Lower leg skin (tissue), 3 donors: ENCODE measurements at regions not wholly inside any gene's neighbourhood (a gene's known extent, or its start where the extent isn't known, plus 50 kb on each side); places are given as distances from the start of the nearest gene placed in this dataset.

Source experiments
- CTCF ChIP-seq, 3 donors: fragments of 450-650 bp; IDR thresholded peaks; one replicate each; pipeline ENCODE4 v1.5.1; 2016; ENCODE audit warnings: antibody characterized with exemption in 3 of 3, mild to moderate bottlenecking in 3 of 3, moderate library complexity in 2 of 3
- POLR2A ChIP-seq, 2 donors: fragments of 450-650 bp; IDR thresholded peaks; one replicate each; pipeline ENCODE4 v1.6.1; 2016 to 2017; ENCODE audit warnings: antibody characterized with exemption in 2 of 2, mild to moderate bottlenecking in 1 of 2, moderate library complexity in 1 of 2

- TF ChIP-seq CTCF (IDR thresholded peaks at IDR 0.05) (no peak), POLR2A (IDR thresholded peaks at IDR 0.05) (no peak)
Measured at GRCh38 chr13:73816702-73817101, 317.5 kb downstream of the KLF12 start.
